ENCODE measurements at regions not wholly inside any gene's neighbourhood (a gene's known extent, or its start where the extent isn't known, plus 50 kb on each side); places are given as distances from the start of the nearest gene placed in this dataset.

DNA sequence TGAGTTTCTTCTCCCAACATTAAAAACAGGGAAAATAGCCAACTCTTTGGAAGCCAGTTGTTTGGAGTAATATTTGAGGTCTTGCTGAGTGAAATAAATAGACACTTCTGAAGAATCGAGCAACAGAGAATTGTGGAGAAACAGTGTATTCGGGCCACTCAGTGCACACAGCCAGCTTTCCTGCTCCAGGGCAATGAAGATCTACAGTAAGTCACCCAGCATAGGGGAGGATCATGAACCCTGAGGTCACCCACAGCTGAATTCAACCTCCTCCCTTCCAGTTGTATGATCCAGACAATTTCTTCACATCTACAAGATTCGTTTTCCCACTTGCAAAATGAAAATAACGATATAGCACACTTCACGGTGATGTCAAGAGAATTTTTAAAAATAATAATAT lies 161.7 kb upstream of the BCL6 start:
- TF ChIP-seq, protein P1, sequence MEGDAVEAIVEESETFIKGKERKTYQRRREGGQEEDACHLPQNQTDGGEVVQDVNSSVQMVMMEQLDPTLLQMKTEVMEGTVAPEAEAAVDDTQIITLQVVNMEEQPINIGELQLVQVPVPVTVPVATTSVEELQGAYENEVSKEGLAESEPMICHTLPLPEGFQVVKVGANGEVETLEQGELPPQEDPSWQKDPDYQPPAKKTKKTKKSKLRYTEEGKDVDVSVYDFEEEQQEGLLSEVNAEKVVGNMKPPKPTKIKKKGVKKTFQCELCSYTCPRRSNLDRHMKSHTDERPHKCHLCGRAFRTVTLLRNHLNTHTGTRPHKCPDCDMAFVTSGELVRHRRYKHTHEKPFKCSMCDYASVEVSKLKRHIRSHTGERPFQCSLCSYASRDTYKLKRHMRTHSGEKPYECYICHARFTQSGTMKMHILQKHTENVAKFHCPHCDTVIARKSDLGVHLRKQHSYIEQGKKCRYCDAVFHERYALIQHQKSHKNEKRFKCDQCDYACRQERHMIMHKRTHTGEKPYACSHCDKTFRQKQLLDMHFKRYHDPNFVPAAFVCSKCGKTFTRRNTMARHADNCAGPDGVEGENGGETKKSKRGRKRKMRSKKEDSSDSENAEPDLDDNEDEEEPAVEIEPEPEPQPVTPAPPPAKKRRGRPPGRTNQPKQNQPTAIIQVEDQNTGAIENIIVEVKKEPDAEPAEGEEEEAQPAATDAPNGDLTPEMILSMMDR (IDR thresholded peaks at IDR 0.05): no peak
- TF ChIP-seq EZH2 (IDR thresholded peaks at IDR 0.05; ENCODE audit: borderline replicate concordance, insufficient read depth, low read depth, low read length, poor library complexity, severe bottlenecking): no peak

Measured in B cell (primary cell).